H7 (cell line): ENCODE measurements at regions not wholly inside any gene's neighbourhood (a gene's known extent, or its start where the extent isn't known, plus 50 kb on each side); places are given as distances from the start of the nearest gene placed in this dataset.

ENCODE experiments used
- DNase-seq: peaks from one replicate; pipeline ENCODE4 v3.0.0; 2012
- H3K27me3 ChIP-seq: 2 replicates; pipeline ENCODE4 v1.6.0; 2011; ENCODE audit warnings: mild to moderate bottlenecking, low read length; ENCODE audit not compliant: control insufficient read depth, insufficient read depth
- H3K36me3 ChIP-seq: replicated peaks from 2 replicates; pipeline ENCODE4 v1.5.1; 2011; ENCODE audit warnings: low read length; ENCODE audit not compliant: control insufficient read depth, insufficient read depth
- H3K4me3 ChIP-seq: 2 replicates; pipeline ENCODE4 v1.5.1; 2011; ENCODE audit warnings: low read depth, mild to moderate bottlenecking, control low read depth, low read length, moderate library complexity; ENCODE audit not compliant: insufficient read depth

- Histone ChIP-seq H3K36me3 (no peaks in the 10 kb centered on the region), H3K4me3 (no peak overlapping the region), H3K27me3 (no peaks in the 10 kb centered on the region)
- no peak for DNase-seq
Observed at GRCh38 chr11:128208329-128209137, 378.8 kb downstream of the ETS1 start.

GRCh38 chr11:128207861-128208321 lies 379.5 kb downstream of the ETS1 start:
- no peak for DNase-seq
- Histone ChIP-seq H3K36me3 (no peaks in the 10 kb centered on the region), H3K4me3 (no peak overlapping the region), H3K27me3 (no peaks in the 10 kb centered on the region)

- no peaks in the 10 kb centered on the region for H3K27me3 ChIP-seq
- H3K4me3 ChIP-seq = no peak overlapping the region
- no peak for DNase-seq
Observed at GRCh38 chr11:128206461-128206860, 380.9 kb downstream of the ETS1 start.

GRCh38 chr11:128205796-128206195 lies 381.6 kb downstream of the ETS1 start:
- Histone ChIP-seq H3K4me3 (no peak overlapping the region), H3K27me3 (no peaks in the 10 kb centered on the region), H3K36me3 (no peaks in the 10 kb centered on the region)
- DNase-seq = no peak

More at GRCh38 chr11:128206461-128206860, 380.9 kb downstream of the ETS1 start:
- no peaks in the 10 kb centered on the region for H3K36me3 ChIP-seq

- Histone ChIP-seq H3K4me3 (no peak overlapping the region), H3K27me3 (no peaks in the 10 kb centered on the region), H3K36me3 (no peaks in the 10 kb centered on the region)
- DNase-seq = no peak
Observed at GRCh38 chr11:128204898-128205297, 382.5 kb downstream of the ETS1 start.

GRCh38 chr11:128201801-128202200 lies 385.6 kb downstream of the ETS1 start:
- Histone ChIP-seq H3K27me3 (no peaks in the 10 kb centered on the region), H3K4me3 (no peak overlapping the region), H3K36me3 (no peaks in the 10 kb centered on the region)
- DNase-seq = no peak

GRCh38 chr11:128201009-128201408 lies 386.3 kb downstream of the ETS1 start:
- Histone ChIP-seq H3K27me3 (no peaks in the 10 kb centered on the region), H3K36me3 (no peaks in the 10 kb centered on the region), H3K4me3 (no peak overlapping the region)
- DNase-seq = no peak

GRCh38 chr11:128200467-128200866 lies 386.9 kb downstream of the ETS1 start:
- H3K27me3 ChIP-seq = no peaks in the 10 kb centered on the region
- no peak overlapping the region for H3K4me3 ChIP-seq
- H3K36me3 ChIP-seq = no peaks in the 10 kb centered on the region
- no peak for DNase-seq

- H3K36me3 ChIP-seq = no peaks in the 10 kb centered on the region
- no peak overlapping the region for H3K4me3 ChIP-seq
- no peaks in the 10 kb centered on the region for H3K27me3 ChIP-seq
- DNase-seq = no peak
Observed at GRCh38 chr11:128198216-128198772, 389.1 kb downstream of the ETS1 start.

GRCh38 chr11:128196235-128196634 lies 391.1 kb downstream of the ETS1 start:
- no peaks in the 10 kb centered on the region for H3K36me3 ChIP-seq
- no peak for DNase-seq
- H3K27me3 ChIP-seq = no peaks in the 10 kb centered on the region
- H3K4me3 ChIP-seq = no peak overlapping the region

- Histone ChIP-seq H3K4me3 (no peak overlapping the region), H3K36me3 (no peaks in the 10 kb centered on the region), H3K27me3 (no peaks in the 10 kb centered on the region)
- DNase-seq = no peak
Observed at GRCh38 chr11:128195756-128196155, 391.6 kb downstream of the ETS1 start.

- Histone ChIP-seq H3K4me3 (no peak overlapping the region), H3K27me3 (no peaks in the 10 kb centered on the region), H3K36me3 (no peaks in the 10 kb centered on the region)
- no peak for DNase-seq
Observed at GRCh38 chr11:128195057-128195751, 392.2 kb downstream of the ETS1 start.

GRCh38 chr11:128194216-128194615 lies 393.1 kb downstream of the ETS1 start:
- Histone ChIP-seq H3K27me3 (no peaks in the 10 kb centered on the region), H3K36me3 (no peaks in the 10 kb centered on the region), H3K4me3 (no peak overlapping the region)
- no peak for DNase-seq

GRCh38 chr11:128193615-128194014 lies 393.7 kb downstream of the ETS1 start:
- Histone ChIP-seq H3K4me3 (no peak overlapping the region), H3K36me3 (no peaks in the 10 kb centered on the region), H3K27me3 (no peaks in the 10 kb centered on the region)
- DNase-seq = no peak

GRCh38 chr11:128190312-128190711 lies 397.0 kb downstream of the ETS1 start:
- no peak for DNase-seq
- no peaks in the 10 kb centered on the region for H3K27me3 ChIP-seq
- H3K36me3 ChIP-seq = no peaks in the 10 kb centered on the region
- no peak overlapping the region for H3K4me3 ChIP-seq
